Retinal pigment epithelial cell (primary cell): ENCODE measurements at regions not wholly inside any gene's neighbourhood (a gene's known extent, or its start where the extent isn't known, plus 50 kb on each side); places are given as distances from the start of the nearest gene placed in this dataset.

Experiments used
- DNase-seq: peaks from one replicate; pipeline ENCODE4 v3.0.0-alpha.2; 2010; ENCODE audit warnings: low read depth
- H3K4me3 ChIP-seq: 2 replicates; pipeline ENCODE4 v1.5.1; 2011; ENCODE audit warnings: mild to moderate bottlenecking, low read length, control low read depth, moderate library complexity
- CTCF ChIP-seq: conservative IDR thresholded peaks from 2 replicates; pipeline ENCODE4 v1.5.1; 2011; ENCODE audit warnings: low read depth, low read length, control low read depth, inconsistent platforms

DNA sequence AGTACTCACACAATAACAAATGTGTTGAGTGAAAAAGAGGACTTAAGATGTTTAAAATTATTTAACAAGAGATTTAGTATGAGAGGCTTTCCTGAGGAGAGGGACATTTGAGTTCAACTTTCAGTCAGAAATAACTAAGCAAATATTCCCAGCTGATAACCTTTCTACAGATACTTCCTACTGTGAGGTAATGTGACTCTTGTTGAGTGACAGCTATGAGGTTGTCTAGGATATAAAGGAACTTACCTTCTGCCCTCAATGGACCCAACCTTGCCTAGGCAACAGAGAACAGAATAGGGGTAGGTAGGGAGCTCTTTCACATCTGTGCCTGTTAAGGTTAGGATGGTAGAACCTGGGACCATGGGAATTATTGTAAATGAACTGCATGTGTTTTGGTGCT is 54.7 kb downstream of the GLUD2 start:
- no peak for DNase-seq
- no peak overlapping the region for H3K4me3 ChIP-seq
- no peak for TF ChIP-seq CTCF

GRCh38 chrX:121103381-121103780 is 56.0 kb downstream of the GLUD2 start:
- DNase-seq = no peak

DNA sequence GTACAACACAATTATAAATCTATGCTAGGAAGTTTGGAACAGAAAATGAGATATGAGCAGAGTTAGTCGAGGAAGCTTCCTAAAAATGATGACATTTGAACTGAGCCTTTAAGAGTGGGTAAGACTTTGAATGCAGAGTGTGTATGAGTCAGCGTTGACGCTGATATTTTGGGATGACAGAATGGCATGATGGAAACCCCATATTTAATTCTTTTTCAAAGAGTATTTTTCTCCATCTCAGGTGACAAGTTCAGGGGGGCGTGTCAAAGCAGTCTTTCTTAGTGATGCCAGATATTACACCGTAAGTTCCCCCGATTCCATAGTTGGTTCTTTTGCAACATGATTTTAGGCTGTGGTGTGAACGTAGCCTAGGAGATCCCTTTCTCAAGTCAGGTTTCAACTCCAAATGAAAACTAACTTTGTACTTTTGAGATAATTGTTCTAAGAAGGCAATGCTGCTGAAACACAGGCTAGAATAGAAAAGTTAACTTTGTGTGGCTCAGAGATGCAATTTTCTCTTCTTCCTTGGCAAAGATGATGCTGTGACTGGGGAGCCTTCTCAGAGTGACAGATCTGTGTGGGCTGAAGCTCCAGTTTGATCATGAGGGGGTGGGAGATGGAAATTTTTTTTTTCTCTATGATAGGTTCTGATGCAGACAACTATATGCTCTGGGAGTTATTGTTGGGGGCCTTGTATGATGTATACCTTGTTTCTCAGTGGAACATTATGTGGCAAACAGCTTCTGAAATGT is 59.2 kb downstream of the GLUD2 start:
- DNase-seq = no peak

More at GRCh38 chrX:121103381-121103780, 56.0 kb downstream of the GLUD2 start:
- no peak for TF ChIP-seq CTCF
- H3K4me3 ChIP-seq = no peak overlapping the region

GRCh38 chrX:121109986-121110385 is 62.6 kb downstream of the GLUD2 start:
- no peak for DNase-seq
- no peak overlapping the region for H3K4me3 ChIP-seq
- no peak for TF ChIP-seq CTCF

More for the DNA sequence above, 59.2 kb downstream of the GLUD2 start:
- TF ChIP-seq CTCF = no peak
- no peak overlapping the region for H3K4me3 ChIP-seq

DNA sequence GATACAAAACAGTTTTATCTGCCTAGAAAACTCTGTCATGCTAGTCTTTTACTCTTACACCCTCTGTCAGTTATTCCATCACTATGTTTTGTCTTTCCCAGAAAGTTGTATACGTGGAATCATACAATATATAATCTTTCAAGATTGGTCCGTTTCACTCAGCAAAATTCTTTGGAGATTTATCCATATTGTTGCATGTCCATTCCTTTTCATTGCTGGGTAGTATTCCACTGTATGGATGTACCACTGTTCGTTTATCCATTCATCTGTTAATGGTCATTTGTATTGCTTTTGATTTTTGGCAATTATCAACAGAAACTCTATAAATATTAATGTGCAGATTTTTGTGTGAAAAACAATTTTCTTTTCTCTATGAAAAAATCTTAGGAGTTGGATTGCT is 63.1 kb downstream of the GLUD2 start:
- DNase-seq = no peak
- H3K4me3 ChIP-seq = no peak overlapping the region
- TF ChIP-seq CTCF = no peak

DNA sequence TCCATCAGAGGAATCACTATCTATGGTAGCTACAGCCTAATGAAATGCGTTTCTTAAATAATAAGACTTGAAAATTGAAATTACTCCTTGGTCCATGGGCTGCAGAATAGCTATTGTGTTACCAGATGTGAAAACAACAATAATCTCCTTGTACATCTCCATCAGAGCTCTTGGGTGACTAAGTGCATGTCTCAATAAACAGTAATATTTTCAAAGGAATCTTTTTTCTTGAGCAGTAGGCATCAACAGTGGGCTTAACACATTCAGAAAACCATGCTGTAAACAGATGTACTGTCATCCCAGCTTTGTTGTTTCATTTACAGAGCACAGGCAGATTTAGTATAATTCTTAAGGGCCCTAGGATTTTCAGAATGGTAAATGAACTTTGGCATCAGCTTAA is 67.3 kb downstream of the GLUD2 start:
- DNase-seq = no peak
- TF ChIP-seq CTCF = no peak
- H3K4me3 ChIP-seq = no peak overlapping the region

DNA sequence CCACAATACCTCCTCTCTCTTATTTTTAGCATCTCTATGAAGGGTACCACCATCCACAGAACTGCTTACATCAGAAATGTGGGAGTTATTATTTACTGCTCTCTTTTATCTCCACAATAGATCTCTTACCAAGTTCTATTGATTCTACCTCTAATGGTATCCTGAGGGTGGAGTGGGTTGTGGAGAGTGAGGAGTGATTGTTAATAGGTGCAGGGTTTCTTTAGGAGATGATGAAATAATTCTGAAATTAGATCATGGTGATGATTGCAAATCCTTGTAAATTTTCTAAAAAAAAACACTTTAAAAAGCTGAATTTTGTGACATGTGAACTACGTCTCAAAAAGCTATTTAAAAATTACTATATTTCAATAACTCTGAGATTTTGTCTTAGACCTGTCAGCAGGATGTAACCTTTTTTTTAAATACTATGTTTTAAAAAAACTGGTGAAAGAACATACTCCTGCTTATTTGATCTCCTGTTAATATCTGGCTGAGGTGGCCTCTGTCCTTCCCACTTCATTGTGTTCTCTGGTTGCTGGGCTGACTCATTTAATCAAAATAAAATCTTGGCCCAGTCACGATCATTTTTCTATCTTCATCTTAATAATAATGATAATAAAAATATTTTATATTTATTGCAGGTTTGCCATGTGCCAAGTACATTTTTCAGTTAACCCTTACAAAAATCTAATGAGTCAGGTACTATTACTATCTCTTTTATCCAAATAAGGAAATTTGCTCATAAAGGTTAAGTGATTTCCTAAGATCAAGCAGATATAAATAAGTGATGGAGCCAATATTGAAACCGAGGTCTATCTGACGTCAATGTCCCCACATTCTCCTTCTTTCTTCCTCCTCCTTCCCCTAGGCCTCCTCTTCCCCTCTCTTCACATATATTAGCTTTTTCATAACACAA is 73.5 kb downstream of the GLUD2 start:
- H3K4me3 ChIP-seq = no peak overlapping the region
- TF ChIP-seq CTCF = no peak
- DNase-seq = no peak
